Naive thymus-derived CD4-positive, alpha-beta T cell (primary cell): ENCODE measurements at regions not wholly inside any gene's neighbourhood (a gene's known extent, or its start where the extent isn't known, plus 50 kb on each side); places are given as distances from the start of the nearest gene placed in this dataset.

Experiments used
- ATAC-seq: fragments of 150-1000 bp; cut with Tn5 transposase; 2 replicates; pipeline ENCODE4 v1.10.0; 2021; ENCODE audit warnings: mild to moderate bottlenecking, moderate library complexity
- CTCF ChIA-PET: fragments of 350-600 bp; sonication (Branson Sonifier 250); formaldehyde crosslinking; loops from one replicate; lab custom pipeline; 2021; ENCODE audit warnings: antibody characterized with exemption; lab: Charles Lee
- POLR2A ChIA-PET: fragments of 350-600 bp; sonication (Branson Sonifier 250); formaldehyde crosslinking; loops from one replicate; lab custom pipeline; 2021; ENCODE audit warnings: antibody characterized with exemption, inconsistent platforms; lab: Charles Lee
- DNase-seq, 9 donors: peaks; one replicate each; pipeline versions ENCODE4 v3.0.0 to v3.0.0-alpha.2; 2020 to 2022; ENCODE audit warnings: mixed read lengths in 1 of 9
- H3K27ac ChIP-seq: one replicate; pipeline ENCODE4 v1.7.0; 2013; ENCODE audit warnings: mild to moderate bottlenecking, low read depth, low read length, moderate library complexity
- H3K27me3 ChIP-seq, 2 donors: one replicate each; pipeline ENCODE4 v1.7.0; 2013; ENCODE audit warnings: low read length in 2 of 2, mild to moderate bottlenecking in 2 of 2, moderate library complexity in 2 of 2; ENCODE audit not compliant: control insufficient read depth in 2 of 2, insufficient read depth in 2 of 2
- H3K36me3 ChIP-seq, 3 experiments: 1 replicate in 2 of 3; 2 replicates in 1 of 3; pipeline ENCODE4 v1.7.0; 2013; ENCODE audit warnings: low read length in 3 of 3, mild to moderate bottlenecking in 3 of 3, moderate library complexity in 1 of 3; ENCODE audit not compliant: insufficient read depth in 3 of 3, control insufficient read depth in 2 of 3
- H3K4me1 ChIP-seq, 2 donors: one replicate each; pipeline ENCODE4 v1.7.0; 2013; ENCODE audit warnings: low read length in 2 of 2, mild to moderate bottlenecking in 2 of 2, moderate library complexity in 1 of 2; ENCODE audit not compliant: control insufficient read depth in 2 of 2, insufficient read depth in 2 of 2
- H3K4me3 ChIP-seq: 2 replicates; pipeline ENCODE4 v1.7.0; 2013; ENCODE audit warnings: mild to moderate bottlenecking, low read length
- H3K9me3 ChIP-seq, 3 experiments: 1 replicate in 2 of 3; 2 replicates in 1 of 3; pipeline ENCODE4 v1.7.0; 2013; ENCODE audit warnings: low read length in 3 of 3; ENCODE audit not compliant: control insufficient read depth in 2 of 3
- H3K27ac Mint-ChIP-seq, 9 donors: one replicate each; pipeline ENCODE4 v1.8.0; 2020 to 2022; ENCODE audit warnings: mixed read lengths in 9 of 9, mild to moderate bottlenecking in 8 of 9, moderate library complexity in 5 of 9, inconsistent platforms in 2 of 9
- H3K27me3 Mint-ChIP-seq, 5 donors: one replicate each; pipeline ENCODE4 v1.8.0; 2021 to 2022; ENCODE audit warnings: mixed read lengths in 5 of 5, mild to moderate bottlenecking in 1 of 5
- H3K36me3 Mint-ChIP-seq, 5 donors: one replicate each; pipeline ENCODE4 v1.8.0; 2020 to 2022; ENCODE audit warnings: mixed read lengths in 5 of 5, mild to moderate bottlenecking in 3 of 5, inconsistent platforms in 1 of 5
- H3K4me1 Mint-ChIP-seq, 7 donors: one replicate each; pipeline ENCODE4 v1.8.0; 2020 to 2022; ENCODE audit warnings: mixed read lengths in 7 of 7, mild to moderate bottlenecking in 3 of 7, inconsistent platforms in 1 of 7
- H3K4me3 Mint-ChIP-seq, 10 donors: one replicate each; pipeline ENCODE4 v1.8.0; 2020 to 2022; ENCODE audit warnings: mild to moderate bottlenecking in 10 of 10, mixed read lengths in 10 of 10, moderate library complexity in 6 of 10, inconsistent platforms in 2 of 10
- H3K9me3 Mint-ChIP-seq, 11 donors: one replicate each; pipeline ENCODE4 v1.8.0; 2020 to 2022; ENCODE audit warnings: mixed read lengths in 11 of 11, mild to moderate bottlenecking in 4 of 11, inconsistent platforms in 1 of 11, moderate library complexity in 1 of 11
- intact Hi-C, 2 donors: fragments of 100-400 bp; cut with micrococcal nuclease; formaldehyde crosslinking; loops; one replicate each; pipeline ENCODE4 v1.15.1; 2023

- ATAC-seq (no peak), DNase-seq (no peak)
- Histone ChIP-seq H3K4me3 (no peak overlapping the region), H3K36me3 (no peaks in the 10 kb centered on the region), H3K4me1 (no peaks in the 10 kb centered on the region), H3K9me3 (no peaks in the 10 kb centered on the region), H3K27me3 (no peaks in the 10 kb centered on the region), H3K27ac (no peak overlapping the region)
- H3K4me3 Mint-ChIP-seq, result no peak overlapping the region
- peaks cover 0 to 15% (median 4%) of the 10 kb centered on the region in 11 donors for H3K9me3 Mint-ChIP-seq
- no peak overlapping the region for H3K27ac Mint-ChIP-seq
- CTCF ChIA-PET, result no interaction called here
- POLR2A ChIA-PET, result no interaction called here
- H3K4me1 Mint-ChIP-seq, result no peaks in the 10 kb centered on the region
- no peaks in the 10 kb centered on the region for H3K27me3 Mint-ChIP-seq
- H3K36me3 Mint-ChIP-seq, result no peaks in the 10 kb centered on the region
- intact Hi-C loops, result no loop called here
Observed at GRCh38 chr10:108688314-108688713, 1235.0 kb downstream of the XPNPEP1 start.

DNA sequence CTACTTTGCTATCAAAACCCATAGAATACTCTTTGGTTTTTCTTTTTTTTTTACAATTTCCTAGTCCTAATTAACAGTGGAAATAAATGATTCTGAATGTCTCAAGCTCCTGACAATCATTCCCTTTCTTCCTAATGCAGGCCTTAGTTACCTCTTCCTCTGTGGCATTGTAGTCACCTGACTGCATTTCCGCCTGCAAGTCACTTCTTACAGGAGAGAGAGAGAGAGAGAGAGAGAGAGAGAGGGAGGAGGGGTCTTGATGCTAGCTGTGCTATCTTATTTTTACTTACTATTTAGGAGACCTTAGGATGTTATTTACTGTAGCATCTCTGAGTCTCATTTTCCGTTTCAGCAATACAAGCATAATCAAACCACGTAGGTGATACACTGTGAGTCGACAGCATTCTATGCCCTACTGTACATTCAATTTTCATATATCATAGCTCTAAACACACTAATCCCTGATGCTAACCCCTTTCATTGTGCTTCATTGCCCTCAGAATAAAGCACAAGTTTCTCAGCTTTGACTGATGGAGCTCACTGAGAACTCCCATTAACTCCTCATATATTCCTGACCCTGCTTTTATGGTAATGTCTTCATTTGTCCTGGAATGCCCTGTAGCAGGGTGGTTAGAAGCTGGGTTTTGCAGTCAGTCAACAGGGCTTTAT is 1237.3 kb downstream of the XPNPEP1 start:
- ChIA-PET POLR2A (no interaction called here), CTCF (no interaction called here)
- H3K27me3 Mint-ChIP-seq, result no peaks in the 10 kb centered on the region
- H3K9me3 ChIP-seq, result no peaks in the 10 kb centered on the region
- no peaks in the 10 kb centered on the region for H3K27me3 ChIP-seq
- H3K27ac ChIP-seq, result no peak overlapping the region
- no peak overlapping the region for H3K4me3 Mint-ChIP-seq
- no peak for DNase-seq
- no peaks in the 10 kb centered on the region for H3K36me3 Mint-ChIP-seq
- no peak for ATAC-seq
- H3K36me3 ChIP-seq, result no peaks in the 10 kb centered on the region
- H3K4me1 Mint-ChIP-seq, result no peaks in the 10 kb centered on the region
- intact Hi-C loops, result no loop called here
- no peak overlapping the region for H3K27ac Mint-ChIP-seq
- peaks cover 0 to 19% (median 4%) of the 10 kb centered on the region in 11 donors for H3K9me3 Mint-ChIP-seq
- no peaks in the 10 kb centered on the region for H3K4me1 ChIP-seq
- H3K4me3 ChIP-seq, result no peak overlapping the region

GRCh38 chr10:108684431-108684830 is 1238.9 kb downstream of the XPNPEP1 start:
- POLR2A ChIA-PET, result no interaction called here
- H3K27me3 Mint-ChIP-seq, result no peaks in the 10 kb centered on the region
- Histone ChIP-seq H3K27me3 (no peaks in the 10 kb centered on the region), H3K27ac (no peak overlapping the region), H3K4me3 (no peak overlapping the region), H3K36me3 (no peaks in the 10 kb centered on the region), H3K4me1 (no peaks in the 10 kb centered on the region), H3K9me3 (no peaks in the 10 kb centered on the region)
- ATAC-seq, result no peak
- H3K27ac Mint-ChIP-seq, result no peak overlapping the region
- H3K4me3 Mint-ChIP-seq, result no peak overlapping the region
- intact Hi-C loops, result no loop called here
- no peak for DNase-seq
- CTCF ChIA-PET, result no interaction called here
- H3K9me3 Mint-ChIP-seq, result peaks cover 0 to 19% (median 3%) of the 10 kb centered on the region in 11 donors
- no peaks in the 10 kb centered on the region for H3K36me3 Mint-ChIP-seq
- H3K4me1 Mint-ChIP-seq, result no peaks in the 10 kb centered on the region

DNA sequence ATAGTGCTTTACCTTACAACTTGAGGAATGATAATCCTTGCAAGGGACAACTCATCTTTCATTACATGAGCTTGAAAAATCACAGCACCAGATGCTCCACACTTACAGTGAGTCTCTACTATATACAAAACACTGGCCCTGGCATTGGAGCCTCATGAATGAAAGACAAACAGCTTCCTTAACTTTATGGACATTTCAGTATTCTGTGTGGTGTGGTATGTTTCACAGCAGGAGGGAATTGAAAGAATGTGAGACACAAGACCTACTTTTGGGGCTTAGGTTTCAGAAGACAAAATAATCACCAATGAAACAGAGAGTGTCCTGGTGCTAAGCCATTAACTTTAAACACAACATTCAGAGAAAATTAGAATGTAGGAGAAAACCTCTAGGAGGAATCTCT is 1249.6 kb downstream of the XPNPEP1 start:
- no peaks in the 10 kb centered on the region for H3K27me3 ChIP-seq
- H3K27ac ChIP-seq, result no peak overlapping the region
- peaks cover 0 to 3% (median 0%) of the 10 kb centered on the region in 5 donors for H3K36me3 Mint-ChIP-seq
- H3K9me3 Mint-ChIP-seq, result peaks cover 0 to 19% (median 3%) of the 10 kb centered on the region in 11 donors
- intact Hi-C loops, result no loop called here
- H3K4me1 Mint-ChIP-seq, result no peaks in the 10 kb centered on the region
- ChIA-PET CTCF (no interaction called here), POLR2A (no interaction called here)
- no peaks in the 10 kb centered on the region for H3K4me1 ChIP-seq
- H3K27ac Mint-ChIP-seq, result no peak overlapping the region
- H3K4me3 ChIP-seq, result no peak overlapping the region
- H3K4me3 Mint-ChIP-seq, result no peak overlapping the region
- ATAC-seq (no peak), DNase-seq (no peak)
- H3K9me3 ChIP-seq, result no peaks in the 10 kb centered on the region
- H3K36me3 ChIP-seq, result no peaks in the 10 kb centered on the region
- no peaks in the 10 kb centered on the region for H3K27me3 Mint-ChIP-seq

DNA sequence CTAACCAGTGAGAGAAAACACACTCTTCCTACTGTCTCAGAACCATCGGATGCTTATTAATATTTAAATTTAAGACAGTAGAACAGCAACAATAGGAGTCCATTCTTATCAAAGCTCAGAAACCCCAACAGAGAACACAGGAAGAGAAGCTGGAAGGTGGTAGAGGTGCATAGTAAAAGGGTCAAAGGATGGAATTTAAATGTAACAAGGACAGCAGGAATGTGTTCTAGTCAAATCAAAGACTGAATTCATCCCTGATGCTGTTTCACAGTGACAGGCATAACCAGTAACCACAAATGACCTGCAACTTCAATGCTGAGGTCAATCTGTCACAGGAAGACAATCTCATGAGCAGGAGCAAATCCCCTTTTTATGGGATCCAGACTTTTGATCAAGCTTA is 1259.7 kb downstream of the XPNPEP1 start:
- Mint-ChIP-seq H3K27me3 (no peaks in the 10 kb centered on the region), H3K27ac (no peak overlapping the region), H3K4me3 (no peak overlapping the region), H3K36me3 (peaks cover 0 to 3% (median 0%) of the 10 kb centered on the region in 5 donors), H3K9me3 (peaks cover 0 to 6% (median 2%) of the 10 kb centered on the region in 11 donors), H3K4me1 (no peaks in the 10 kb centered on the region)
- Histone ChIP-seq H3K36me3 (no peaks in the 10 kb centered on the region), H3K4me3 (no peak overlapping the region), H3K27ac (no peak overlapping the region), H3K9me3 (no peaks in the 10 kb centered on the region), H3K27me3 (no peaks in the 10 kb centered on the region), H3K4me1 (no peaks in the 10 kb centered on the region)
- intact Hi-C loops, result no loop called here
- POLR2A ChIA-PET, result no interaction called here
- ATAC-seq (no peak), DNase-seq (no peak)
- CTCF ChIA-PET, result no interaction called here

DNA sequence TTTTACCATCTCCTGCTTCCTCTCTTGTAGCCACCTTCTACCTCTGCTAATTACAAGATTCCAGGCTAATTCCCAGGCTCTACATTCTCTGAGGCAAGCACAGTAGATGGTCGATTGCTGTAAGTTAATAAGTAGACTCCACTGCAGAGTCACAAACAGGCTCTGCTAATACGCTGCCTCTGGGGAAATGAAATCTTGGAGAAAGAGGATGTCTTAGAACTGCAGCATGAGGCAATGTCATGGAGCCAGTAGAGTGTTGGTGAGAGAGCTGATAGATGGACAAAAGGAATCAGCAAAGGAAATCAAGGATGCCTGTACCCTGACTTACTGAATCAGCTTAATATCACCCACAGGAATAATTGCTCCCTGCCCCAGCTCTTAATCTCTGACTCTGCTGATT is 1260.3 kb downstream of the XPNPEP1 start:
- Histone ChIP-seq H3K4me1 (no peaks in the 10 kb centered on the region), H3K4me3 (no peak overlapping the region), H3K27ac (no peak overlapping the region), H3K27me3 (no peaks in the 10 kb centered on the region), H3K9me3 (no peaks in the 10 kb centered on the region), H3K36me3 (no peaks in the 10 kb centered on the region)
- DNase-seq, result no peak
- ChIA-PET POLR2A (no interaction called here), CTCF (no interaction called here)
- Mint-ChIP-seq H3K4me1 (no peaks in the 10 kb centered on the region), H3K9me3 (peaks cover 0 to 6% (median 2%) of the 10 kb centered on the region in 11 donors), H3K27ac (no peak overlapping the region), H3K4me3 (no peak overlapping the region), H3K27me3 (no peaks in the 10 kb centered on the region), H3K36me3 (peaks cover 0 to 4% (median 0%) of the 10 kb centered on the region in 5 donors)
- no peak for ATAC-seq
- intact Hi-C loops, result no loop called here

GRCh38 chr10:108655057-108655456 is 1268.3 kb downstream of the XPNPEP1 start:
- no peak overlapping the region for H3K27ac ChIP-seq
- intact Hi-C loops, result no loop called here
- Mint-ChIP-seq H3K36me3 (peaks cover 0 to 4% (median 0%) of the 10 kb centered on the region in 5 donors), H3K4me3 (no peak overlapping the region), H3K9me3 (peaks cover 0 to 13% (median 4%) of the 10 kb centered on the region in 11 donors), H3K27me3 (no peaks in the 10 kb centered on the region), H3K4me1 (no peaks in the 10 kb centered on the region), H3K27ac (no peak overlapping the region)
- no peaks in the 10 kb centered on the region for H3K27me3 ChIP-seq
- DNase-seq (no peak), ATAC-seq (no peak)
- H3K4me3 ChIP-seq, result no peak overlapping the region
- POLR2A ChIA-PET, result no interaction called here
- H3K9me3 ChIP-seq, result no peaks in the 10 kb centered on the region
- H3K4me1 ChIP-seq, result no peaks in the 10 kb centered on the region
- CTCF ChIA-PET, result no interaction called here
- H3K36me3 ChIP-seq, result no peaks in the 10 kb centered on the region
